ENCODE measurements at regions not wholly inside any gene's neighbourhood (a gene's known extent, or its start where the extent isn't known, plus 50 kb on each side); places are given as distances from the start of the nearest gene placed in this dataset.

- TF ChIP-seq CTCF (IDR thresholded peaks at IDR 0.05) (no peak), POLR2A (IDR thresholded peaks at IDR 0.05) (no peak), EP300 (IDR thresholded peaks at IDR 0.05) (no peak)
Observed at GRCh38 chr13:58018865-58019264, 387.3 kb downstream of the PCDH17 start.

All from gastroesophageal sphincter (tissue), 3 donors.